H1 (cell line): ENCODE measurements at regions not wholly inside any gene's neighbourhood (a gene's known extent, or its start where the extent isn't known, plus 50 kb on each side); places are given as distances from the start of the nearest gene placed in this dataset.

Experiments
- CTCF ChIA-PET: fragments of 300-600 bp; sonication (Branson Sonifier 250); formaldehyde crosslinking; loops from one replicate; lab custom pipeline; 2021; ENCODE audit not compliant: partially characterized antibody; lab: Charles Lee
- POLR2A ChIA-PET: fragments of 300-600 bp; sonication (Branson Sonifier 250); formaldehyde crosslinking; loops from one replicate; lab custom pipeline; 2021; ENCODE audit warnings: inconsistent platforms; ENCODE audit not compliant: partially characterized antibody; lab: Charles Lee
- DNase-seq, 2 experiments: peaks; one replicate each; pipeline versions ENCODE4 v3.0.0 to v3.0.0-alpha.2; 2010 to 2022; ENCODE audit warnings: low spot score in 2 of 2, low read depth in 1 of 2, mixed read lengths in 1 of 2
- FAIRE-seq: peaks from 2 replicates; lab custom pipeline; 2011; peaks lifted over from hg19 to GRCh38; lab: Jason Lieb, UNC
- H2AFZ ChIP-seq: 2 replicates; pipeline ENCODE4 v1.8.1; 2012; ENCODE audit warnings: low read length, inconsistent platforms
- H2AK5ac ChIP-seq: 2 replicates; pipeline ENCODE4 v1.6.1; 2013; ENCODE audit warnings: low read depth, low read length
- H2BK120ac ChIP-seq: replicated peaks from 2 replicates; pipeline ENCODE3; 2013; ENCODE audit warnings: low read depth, low read length, inconsistent platforms
- H2BK12ac ChIP-seq: 2 replicates; pipeline ENCODE4 v1.6.1; 2013; ENCODE audit warnings: low read depth, low read length
- H2BK15ac ChIP-seq: 2 replicates; pipeline ENCODE4 v1.6.1; 2013; ENCODE audit warnings: low read length
- H2BK20ac ChIP-seq: 2 replicates; pipeline ENCODE4 v1.6.1; 2013; ENCODE audit warnings: low read length
- H2BK5ac ChIP-seq: 2 replicates; pipeline ENCODE4 v1.6.1; 2013; ENCODE audit warnings: low read depth, low read length
- H3K14ac ChIP-seq: 2 replicates; pipeline ENCODE4 v1.6.1; 2013; ENCODE audit warnings: inconsistent platforms; ENCODE audit not compliant: insufficient read length
- H3K18ac ChIP-seq: 2 replicates; pipeline ENCODE4 v1.6.1; 2013; ENCODE audit warnings: low read length; ENCODE audit errors: extremely low read depth
- H3K23ac ChIP-seq: 2 replicates; pipeline ENCODE4 v1.6.1; 2013; ENCODE audit warnings: inconsistent platforms; ENCODE audit not compliant: insufficient read length
- H3K23me2 ChIP-seq: 2 replicates; pipeline ENCODE4 v1.6.1; 2013; ENCODE audit warnings: low read depth, low read length
- H3K27ac ChIP-seq: 2 replicates; pipeline ENCODE4 v1.6.1; 2011; ENCODE audit warnings: low read depth, low read length, inconsistent platforms
- H3K27me3 ChIP-seq, 4 experiments: replicated peaks in 1 of 4; 1 replicate in 1 of 4; 2 replicates in 3 of 4; pipeline versions ENCODE4 v1.6.1 to v1.8.1; 2011 to 2013; ENCODE audit warnings: low read length in 3 of 4, mild to moderate bottlenecking in 3 of 4, inconsistent platforms in 2 of 4, mixed read lengths in 2 of 4, moderate library complexity in 1 of 4; ENCODE audit not compliant: control insufficient read depth in 3 of 4, insufficient read depth in 3 of 4; ENCODE audit errors: extremely low read depth in 1 of 4
- H3K36me3 ChIP-seq, 4 experiments: 2 replicates each; pipeline versions ENCODE4 v1.6.1 to v1.8.1; 2011 to 2013; ENCODE audit warnings: mild to moderate bottlenecking in 4 of 4, low read length in 3 of 4, moderate library complexity in 2 of 4, control low read depth in 1 of 4, inconsistent platforms in 1 of 4; ENCODE audit not compliant: insufficient read depth in 4 of 4, control insufficient read depth in 2 of 4
- H3K4ac ChIP-seq: replicated peaks from 2 replicates; pipeline ENCODE3; 2013; ENCODE audit warnings: low read length, low read depth, mixed read lengths, inconsistent platforms; ENCODE audit not compliant: insufficient read length
- H3K4me1 ChIP-seq, 4 experiments: replicated peaks in 1 of 4; 1 replicate in 1 of 4; 2 replicates in 3 of 4; pipeline versions ENCODE4 v1.6.1 to v1.8.1; 2011 to 2013; ENCODE audit warnings: low read length in 3 of 4, inconsistent platforms in 2 of 4, mixed read lengths in 1 of 4; ENCODE audit not compliant: insufficient read depth in 4 of 4, control insufficient read depth in 3 of 4
- H3K4me2 ChIP-seq, 2 experiments: 2 replicates each; pipeline versions ENCODE4 v1.6.1 to v1.8.1; 2011 to 2013; ENCODE audit warnings: low read depth in 2 of 2, low read length in 2 of 2, control low read depth in 1 of 2, inconsistent platforms in 1 of 2, mild to moderate bottlenecking in 1 of 2; ENCODE audit not compliant: insufficient read depth in 1 of 2
- H3K4me3 ChIP-seq, 4 experiments: fragments of 200-600, 300-600 bp in 1 of 4; sonication (generic), shearing (Covaris generic), sonication (Bioruptor Twin) in 1 of 4; 2 replicates each; pipeline versions ENCODE4 v1.5.1 to v1.8.1; 2011 to 2016; ENCODE audit warnings: low read length in 4 of 4, low read depth in 3 of 4, control low read depth in 2 of 4, inconsistent platforms in 2 of 4, mild to moderate bottlenecking in 2 of 4, mixed read lengths in 1 of 4, moderate library complexity in 1 of 4; ENCODE audit not compliant: insufficient read depth in 2 of 4; ENCODE audit errors: extremely low read depth in 1 of 4
- H3K56ac ChIP-seq: replicated peaks from 2 replicates; pipeline ENCODE3; 2013; ENCODE audit warnings: low read depth, mild to moderate bottlenecking, mixed read lengths, low read length, inconsistent platforms; ENCODE audit not compliant: insufficient read length
- H3K79me1 ChIP-seq: 2 replicates; pipeline ENCODE4 v1.6.1; 2013; ENCODE audit warnings: low read depth, low read length, control low read depth
- H3K79me2 ChIP-seq, 2 experiments: 2 replicates each; pipeline versions ENCODE4 v1.6.1 to v1.8.1; 2012 to 2013; ENCODE audit warnings: low read length in 2 of 2, mild to moderate bottlenecking in 2 of 2, inconsistent platforms in 1 of 2; ENCODE audit not compliant: insufficient read depth in 2 of 2, control insufficient read depth in 1 of 2
- H3K9ac ChIP-seq, 4 experiments: replicated peaks in 1 of 4; 1 replicate in 1 of 4; 2 replicates in 3 of 4; pipeline versions ENCODE4 v1.6.1 to v1.8.1; 2011 to 2013; ENCODE audit warnings: low read depth in 3 of 4, low read length in 3 of 4, control low read depth in 2 of 4, mild to moderate bottlenecking in 2 of 4, moderate library complexity in 2 of 4, inconsistent platforms in 1 of 4; ENCODE audit errors: extremely low read depth in 1 of 4
- H3K9me3 ChIP-seq, 2 experiments: 2 replicates each; pipeline versions ENCODE4 v1.6.1 to v1.8.1; 2012 to 2013; ENCODE audit warnings: mild to moderate bottlenecking in 2 of 2, moderate library complexity in 2 of 2, control low read depth in 1 of 2, inconsistent platforms in 1 of 2, low read depth in 1 of 2, low read length in 1 of 2, mixed read lengths in 1 of 2; ENCODE audit not compliant: insufficient read depth in 2 of 2
- H4K20me1 ChIP-seq, 2 experiments: replicated peaks in 1 of 2; 2 replicates each; pipeline versions ENCODE3 to v1.8.1; 2011 to 2013; ENCODE audit warnings: inconsistent platforms in 2 of 2, low read length in 2 of 2, mild to moderate bottlenecking in 1 of 2; ENCODE audit not compliant: insufficient read depth in 2 of 2, control insufficient read depth in 1 of 2
- H4K5ac ChIP-seq: 2 replicates; pipeline ENCODE4 v1.6.1; 2013; ENCODE audit warnings: low read length, low read depth, mixed read lengths, inconsistent platforms; ENCODE audit not compliant: insufficient read length
- H4K8ac ChIP-seq: 2 replicates; pipeline ENCODE4 v1.8.0; 2013; ENCODE audit warnings: mild to moderate bottlenecking, moderate library complexity, low read length, inconsistent platforms; ENCODE audit not compliant: insufficient read depth; ENCODE audit errors: extremely low read depth
- H4K91ac ChIP-seq: replicated peaks from 2 replicates; pipeline ENCODE3; 2013; ENCODE audit warnings: low read length, mixed read lengths, inconsistent platforms; ENCODE audit not compliant: insufficient read length
- CHD1 ChIP-seq: IDR thresholded peaks from 2 replicates; pipeline ENCODE4 v1.6.1; 2012; ENCODE audit warnings: low read depth, low read length, improper control_type of control experiment
- CREB1 ChIP-seq: IDR thresholded peaks from 2 replicates; pipeline ENCODE4 v1.6.1; 2012; ENCODE audit warnings: inconsistent platforms
- JUN ChIP-seq: IDR thresholded peaks from 2 replicates; pipeline ENCODE4 v1.6.1; 2011; ENCODE audit warnings: low read depth, mild to moderate bottlenecking, improper control_type of control experiment, low read length
- POLR2A ChIP-seq, 2 experiments: IDR thresholded peaks; 1 replicate in 1 of 2; 2 replicates in 1 of 2; pipeline ENCODE4 v1.6.1; 2011; ENCODE audit warnings: low read depth in 2 of 2, low read length in 2 of 2, mild to moderate bottlenecking in 2 of 2; ENCODE audit errors: control extremely low read depth in 1 of 2
- RFX5 ChIP-seq: IDR thresholded peaks from 2 replicates; pipeline ENCODE4 v1.6.1; 2011; ENCODE audit warnings: low read depth, low read length, improper control_type of control experiment, borderline replicate concordance
- SIN3A ChIP-seq, 2 experiments: IDR thresholded peaks in 1 of 2; conservative IDR thresholded peaks in 1 of 2; 2 replicates each; pipeline ENCODE4 v1.6.1; 2011 to 2012; ENCODE audit warnings: low read length in 2 of 2, improper control_type of control experiment in 1 of 2, low read depth in 1 of 2, mild to moderate bottlenecking in 1 of 2
- SP1 ChIP-seq: IDR thresholded peaks from 2 replicates; pipeline ENCODE4 v1.6.1; 2011; ENCODE audit warnings: low read depth, low read length
- ZNF274 ChIP-seq: IDR thresholded peaks from 2 replicates; pipeline ENCODE4 v1.7.0; 2012; ENCODE audit warnings: low read length, borderline replicate concordance; ENCODE audit errors: extremely low read depth
- WGBS, 2 experiments: shearing (Covaris generic) in 1 of 2; methylation state at CpG; one replicate each; pipeline versions ENCODE4 v1.1.6 to v1.1.7; 2013 to 2015; ENCODE audit warnings: low lambda C conversion rate in 2 of 2, mixed read lengths in 2 of 2, inconsistent platforms in 1 of 2, low coverage in 1 of 2, missing lambda C conversion rate in 1 of 2; ENCODE audit not compliant: insufficient replicate concordance in 2 of 2, insufficient coverage in 1 of 2, insufficient read length in 1 of 2; ENCODE audit errors: extremely low coverage in 1 of 2, missing lambda C conversion rate in 1 of 2; 5-methylcytosine and 5-hydroxymethylcytosine counted together
- TF ChIP-seq, protein P1 (sequence below): IDR thresholded peaks from 2 replicates; pipeline ENCODE4 v1.6.1; 2012; ENCODE audit warnings: low read length, inconsistent platforms

DNA sequence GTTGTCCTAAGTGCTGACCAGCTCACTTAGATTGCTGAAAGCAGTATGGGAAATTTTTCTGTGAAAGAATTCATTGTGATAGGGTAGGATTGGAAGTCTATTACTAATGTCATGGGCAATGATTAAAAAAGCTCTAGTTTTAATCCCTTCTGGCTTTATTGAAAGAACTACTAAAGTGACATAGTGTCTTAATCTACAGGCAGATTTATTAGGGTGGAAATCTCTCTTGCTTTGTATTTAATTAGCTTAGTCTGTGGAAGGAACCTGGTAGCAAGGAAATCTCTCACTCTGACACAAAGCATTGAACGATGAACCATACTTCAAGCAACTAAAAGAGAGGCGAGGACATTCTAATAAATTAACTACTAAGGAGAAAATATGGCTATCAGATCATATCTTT lies 1029.2 kb upstream of the PCDH20 start:
- no peak overlapping the region for H3K9ac ChIP-seq
- no peaks in the 10 kb centered on the region for H3K79me1 ChIP-seq
- H3K79me2 ChIP-seq = no peaks in the 10 kb centered on the region
- H3K4me2 ChIP-seq = no peak overlapping the region
- H3K36me3 ChIP-seq = no peaks in the 10 kb centered on the region
- DNase-seq (no peak), FAIRE-seq (no peak)
- TF ChIP-seq SIN3A (conservative IDR thresholded peaks at IDR 0.05 in 1 of 2, IDR thresholded peaks at IDR 0.05 in 1 of 2; ENCODE audit: low read depth in 1 of 2, low read length in 2 of 2) = no peak
- TF ChIP-seq RFX5 = no peak
- TF ChIP-seq SP1 = no peak
- no peak for TF ChIP-seq CHD1
- no peak for TF ChIP-seq CREB1
- TF ChIP-seq, protein P1, sequence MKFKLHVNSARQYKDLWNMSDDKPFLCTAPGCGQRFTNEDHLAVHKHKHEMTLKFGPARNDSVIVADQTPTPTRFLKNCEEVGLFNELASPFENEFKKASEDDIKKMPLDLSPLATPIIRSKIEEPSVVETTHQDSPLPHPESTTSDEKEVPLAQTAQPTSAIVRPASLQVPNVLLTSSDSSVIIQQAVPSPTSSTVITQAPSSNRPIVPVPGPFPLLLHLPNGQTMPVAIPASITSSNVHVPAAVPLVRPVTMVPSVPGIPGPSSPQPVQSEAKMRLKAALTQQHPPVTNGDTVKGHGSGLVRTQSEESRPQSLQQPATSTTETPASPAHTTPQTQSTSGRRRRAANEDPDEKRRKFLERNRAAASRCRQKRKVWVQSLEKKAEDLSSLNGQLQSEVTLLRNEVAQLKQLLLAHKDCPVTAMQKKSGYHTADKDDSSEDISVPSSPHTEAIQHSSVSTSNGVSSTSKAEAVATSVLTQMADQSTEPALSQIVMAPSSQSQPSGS = no peak
- TF ChIP-seq JUN = no peak
- TF ChIP-seq ZNF274 = no peak
- no peak for TF ChIP-seq POLR2A (IDR thresholded peaks at IDR 0.05; ENCODE audit: control extremely low read depth in 1 of 2, low read depth in 2 of 2, low read length in 2 of 2)
- H3K4ac ChIP-seq = no peak overlapping the region
- H3K23me2 ChIP-seq = no peaks in the 10 kb centered on the region
- H3K9me3 ChIP-seq = no peaks in the 10 kb centered on the region; a peak in 1 of 4 replicates
- H2BK20ac ChIP-seq = no peak overlapping the region
- no peak overlapping the region for H3K23ac ChIP-seq
- ChIA-PET POLR2A (no interaction called here), CTCF (interaction anchor here (0.9 kb wide), 1 partner anchor 9 kb away, joined by 4 read pairs; no protein-coding TSS in a partner anchor)
- no peak overlapping the region for H4K5ac ChIP-seq
- no peak overlapping the region for H3K56ac ChIP-seq
- H3K27ac ChIP-seq = no peak overlapping the region
- no peak overlapping the region for H2BK12ac ChIP-seq
- no peaks in the 10 kb centered on the region for H3K4me1 ChIP-seq
- H3K27me3 ChIP-seq = no peaks in the 10 kb centered on the region
- H4K8ac ChIP-seq = no peak overlapping the region
- 94% methylated on average over 2 of the region's 2 CpGs; no CpG with 5 or more reads in 1 of the 2 experiments for WGBS, 2 experiments
- H4K91ac ChIP-seq = no peak overlapping the region
- no peak overlapping the region for H3K14ac ChIP-seq
- H2BK15ac ChIP-seq = no peak overlapping the region
- no peak overlapping the region for H2AK5ac ChIP-seq
- H2BK120ac ChIP-seq = no peak overlapping the region
- no peak overlapping the region for H3K4me3 ChIP-seq
- no peaks in the 10 kb centered on the region for H4K20me1 ChIP-seq
- no peak overlapping the region for H2AFZ ChIP-seq
- no peak overlapping the region for H3K18ac ChIP-seq
- no peak overlapping the region for H2BK5ac ChIP-seq
